ENCODE measurements at regions not wholly inside any gene's neighbourhood (a gene's known extent, or its start where the extent isn't known, plus 50 kb on each side); places are given as distances from the start of the nearest gene placed in this dataset.

DNA sequence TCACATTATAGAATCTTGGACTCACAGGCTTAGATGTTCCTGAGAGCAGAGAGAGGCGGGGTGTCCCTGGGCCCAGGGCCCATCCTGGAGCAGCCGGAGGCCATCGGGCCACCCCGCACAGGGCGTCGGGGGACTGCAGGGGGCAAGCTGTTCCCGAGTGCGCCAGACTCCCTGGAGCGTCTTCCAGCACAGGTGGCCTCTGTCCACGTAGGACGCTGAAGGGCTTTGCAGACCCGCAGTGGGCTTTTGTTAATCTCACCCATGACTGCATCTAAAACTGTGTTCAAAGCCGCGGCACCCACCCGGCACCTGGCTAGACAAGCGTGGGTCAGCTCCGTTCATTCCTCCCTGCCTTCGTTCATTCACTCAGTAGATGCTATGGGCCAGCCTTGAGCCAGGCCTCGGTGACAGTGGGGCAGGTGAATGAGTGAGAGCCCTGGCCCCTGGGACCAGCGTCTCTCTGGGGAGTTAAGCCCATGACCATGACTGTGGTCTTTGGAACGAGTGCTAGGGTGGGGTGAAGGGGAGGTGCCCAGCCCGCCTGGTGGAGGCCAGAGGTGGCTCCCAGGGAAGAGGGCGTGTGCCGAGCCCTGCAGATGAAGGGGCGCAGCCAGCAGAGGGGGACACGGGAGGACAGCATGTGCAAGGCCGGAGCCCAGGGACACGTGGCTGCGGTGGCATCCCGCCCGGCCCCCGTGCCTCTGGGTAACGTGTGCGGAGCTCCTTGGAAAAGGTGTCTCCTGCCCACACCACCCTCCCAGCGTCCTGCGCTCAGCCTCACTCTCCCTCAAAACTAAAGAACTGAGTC, 98.3 kb downstream of the HMX1 start:
- DNase-seq, result no peak

- no peak for DNase-seq
These were observed 99.0 kb downstream of the HMX1 start for GRCh38 chr4:8772499-8773123.

GRCh38 chr4:8771666-8772065, 100.0 kb downstream of the HMX1 start:
- DNase-seq, result no peak

DNA sequence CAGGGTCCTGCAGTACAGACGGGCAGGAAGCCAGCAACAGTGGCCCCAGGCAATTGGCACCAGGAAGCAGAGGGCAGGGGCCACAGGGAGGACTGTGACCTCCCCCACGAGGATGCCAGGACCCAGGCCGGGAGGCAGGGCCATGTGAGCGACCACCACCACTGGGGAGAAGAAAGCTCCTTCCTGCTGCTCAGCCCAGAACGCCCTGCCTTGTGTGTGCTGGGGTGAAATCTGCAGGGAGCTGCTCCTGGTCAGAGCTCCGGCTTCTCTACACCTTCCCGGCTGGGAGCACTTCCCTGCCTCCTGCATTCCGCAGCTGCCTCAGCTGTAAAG, 100.4 kb downstream of the HMX1 start:
- no peak for DNase-seq

- no peak for DNase-seq
These were observed 101.0 kb downstream of the HMX1 start for GRCh38 chr4:8770518-8771257.

- DNase-seq, result no peak
These were observed 101.8 kb downstream of the HMX1 start for GRCh38 chr4:8769645-8770517.

DNA sequence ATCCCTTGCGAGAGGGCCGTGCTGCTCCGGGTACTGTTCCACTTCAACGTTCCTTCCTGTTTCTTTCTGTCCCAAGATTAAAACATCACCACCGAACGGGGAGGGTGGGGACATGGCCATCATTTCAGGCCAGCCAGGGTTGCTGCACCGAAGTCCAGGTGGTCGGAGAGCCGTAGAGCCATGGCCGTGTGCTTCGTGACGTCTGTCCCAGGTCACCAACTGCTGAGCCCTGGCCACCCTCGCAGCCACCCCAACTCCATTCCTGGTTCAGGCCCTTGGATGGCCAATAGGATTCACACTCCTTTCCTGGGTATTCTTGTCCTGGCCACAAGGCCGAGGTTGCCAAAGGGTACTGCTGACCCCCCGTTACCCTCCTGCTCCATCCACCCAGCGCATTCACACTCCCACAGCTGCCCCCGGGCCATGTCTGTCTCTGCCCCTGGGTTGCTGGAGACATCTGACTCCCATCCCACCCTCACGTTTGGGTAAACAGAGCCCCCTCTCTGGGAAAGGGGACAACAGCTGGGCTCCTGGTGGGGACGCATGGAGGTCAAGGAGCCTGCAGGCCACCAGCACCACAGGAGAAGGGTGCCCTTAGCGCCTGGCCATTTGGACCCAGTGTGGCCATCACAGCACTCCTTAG, 103.2 kb downstream of the HMX1 start:
- no peak for DNase-seq

DNA sequence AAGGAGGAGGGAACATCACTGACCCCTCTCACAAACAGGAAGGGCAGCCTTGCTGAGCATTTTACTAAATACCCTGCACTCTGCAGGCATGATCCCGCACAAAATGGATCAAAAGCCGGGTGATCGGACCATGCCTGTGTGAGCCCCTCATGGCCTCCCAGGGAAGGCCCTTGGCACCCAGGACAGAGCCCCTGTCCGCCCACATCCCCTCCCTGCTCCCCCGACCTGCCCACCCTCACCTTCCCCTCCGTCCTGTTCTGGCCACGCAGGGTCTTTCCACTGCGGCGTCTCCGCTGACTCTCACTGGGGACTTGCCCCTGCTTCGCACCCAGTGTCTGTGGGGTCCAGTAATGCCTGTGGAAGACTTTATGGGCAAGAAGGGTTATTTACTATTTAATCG, 105.0 kb downstream of the HMX1 start:
- DNase-seq, result no peak

GRCh38 chr4:8765631-8766590, 105.7 kb downstream of the HMX1 start:
- DNase-seq, result no peak

DNA sequence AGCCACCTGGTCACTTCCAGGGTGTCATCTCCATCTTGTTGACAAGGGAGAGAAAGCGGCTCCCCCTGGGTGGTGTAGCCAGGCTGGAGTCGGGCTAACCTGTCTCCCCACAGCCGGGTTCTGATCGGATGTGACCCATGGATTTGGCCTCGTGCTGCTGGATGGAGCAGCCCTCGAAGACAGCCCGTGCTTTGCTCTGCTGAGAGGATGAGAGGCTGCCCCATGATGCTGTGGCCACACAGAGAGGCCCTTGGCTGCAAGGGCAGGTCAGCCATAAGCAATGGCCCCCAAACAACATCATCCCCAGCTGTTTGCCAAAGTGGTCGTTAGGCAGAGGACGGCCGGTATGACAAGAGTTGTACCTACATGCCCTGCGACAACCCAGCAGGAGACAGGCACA, 106.6 kb downstream of the HMX1 start:
- DNase-seq, result no peak

DNA sequence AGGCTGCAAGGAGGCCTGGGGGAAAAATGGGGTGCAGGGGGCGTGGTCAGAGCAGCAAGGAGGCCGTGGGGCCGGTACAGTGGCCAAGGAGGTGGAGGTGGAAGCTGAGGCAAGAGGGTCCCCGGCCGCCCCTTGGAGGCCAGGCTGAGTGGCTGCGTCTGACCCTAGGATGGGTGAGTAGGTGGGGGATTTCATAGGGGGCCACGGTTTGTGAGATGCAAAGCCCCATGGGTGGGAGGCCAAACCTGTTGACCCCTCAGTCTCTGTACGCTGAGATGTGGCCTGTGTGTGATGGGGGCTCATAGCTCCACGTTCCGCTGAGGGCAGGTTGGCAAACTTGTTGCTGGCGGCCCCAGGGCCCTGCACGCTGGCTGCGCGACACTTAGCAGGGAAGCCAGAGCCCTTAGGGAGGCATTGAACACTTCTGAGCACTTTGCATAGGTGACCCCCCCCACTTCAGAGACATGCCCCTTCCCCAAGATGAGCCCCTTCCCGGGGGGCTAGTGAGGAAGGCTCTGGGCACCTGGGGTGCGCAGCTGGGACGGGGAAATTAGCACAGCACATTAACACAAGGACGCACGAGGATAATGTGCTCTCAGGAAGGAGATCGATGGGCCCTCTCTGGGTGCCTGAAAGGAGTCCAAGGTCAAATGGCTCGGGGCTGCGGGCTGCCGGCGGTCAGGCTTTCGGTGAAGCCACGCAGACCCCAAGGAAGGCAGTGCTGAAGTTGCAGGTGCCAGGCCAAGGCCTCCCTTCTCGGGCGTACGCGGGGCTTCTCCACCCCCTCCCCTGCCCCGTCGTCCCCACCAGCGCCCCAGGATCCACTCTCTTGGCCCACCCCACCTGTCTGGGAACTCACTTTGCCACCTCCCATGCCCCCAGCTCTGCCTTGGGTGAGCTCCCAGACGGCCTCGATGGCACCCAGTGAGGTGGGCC, 107.4 kb downstream of the HMX1 start:
- no peak for DNase-seq

DNA sequence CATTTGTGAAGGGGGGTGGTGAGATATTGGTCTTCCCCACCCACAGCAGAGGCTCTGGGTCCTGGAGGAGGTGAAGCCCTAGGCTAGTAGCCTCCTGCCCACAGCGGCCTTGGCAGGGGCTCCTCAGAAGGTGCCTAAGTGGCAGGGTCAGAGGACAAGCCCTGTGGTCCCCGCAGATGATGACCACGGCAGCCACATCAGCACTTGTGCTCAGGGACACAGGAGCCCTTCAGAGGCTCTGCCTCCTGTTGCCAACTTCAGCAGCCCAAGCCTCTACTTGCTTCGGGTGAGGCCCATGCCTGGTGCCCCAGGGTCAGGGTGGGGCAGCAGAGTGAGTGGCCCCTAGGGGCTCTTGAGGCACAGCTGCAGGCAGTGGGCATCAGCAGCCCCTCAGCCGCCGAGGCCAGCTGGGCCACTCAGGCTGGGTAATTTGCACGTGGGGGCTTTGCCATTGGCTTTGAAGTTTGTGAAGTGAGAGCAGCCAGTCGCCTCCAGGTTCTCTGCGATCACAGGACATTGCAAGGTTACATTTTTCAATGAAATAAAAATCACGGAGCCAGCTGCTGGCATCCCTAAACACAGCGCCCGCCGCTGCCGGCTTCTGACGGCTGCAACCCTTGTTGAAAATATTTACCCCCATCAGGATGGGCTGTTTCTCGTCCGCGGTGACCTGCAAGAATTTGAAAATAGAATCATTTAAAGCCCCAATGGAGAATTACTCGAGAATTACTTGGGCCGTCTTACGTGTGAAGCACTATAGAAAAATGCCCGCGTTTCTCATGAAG, 108.5 kb downstream of the HMX1 start:
- DNase-seq, result no peak

DNA sequence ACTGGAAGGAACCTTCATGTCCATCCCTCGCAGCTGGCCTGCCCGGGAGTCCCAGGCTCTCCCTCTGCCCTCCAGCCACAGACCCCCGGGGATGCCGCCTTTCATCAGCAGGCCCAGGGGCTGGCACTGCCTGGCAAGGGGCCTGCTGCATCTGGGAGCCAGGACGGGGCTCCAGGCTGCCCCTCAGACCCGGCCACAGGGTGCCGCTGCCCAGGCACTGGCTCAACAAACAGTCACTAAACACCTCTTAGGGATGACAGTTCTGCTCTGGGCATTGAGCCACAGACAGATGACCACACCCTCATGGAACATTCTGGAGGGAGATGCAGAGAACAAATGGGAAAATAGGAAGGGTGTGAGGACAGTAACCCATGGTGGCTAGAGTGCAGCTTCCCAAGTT, 109.3 kb downstream of the HMX1 start:
- DNase-seq, result no peak

GRCh38 chr4:8761824-8762205, 109.8 kb downstream of the HMX1 start:
- DNase-seq, result no peak

GRCh38 chr4:8761167-8761823, 110.3 kb downstream of the HMX1 start:
- DNase-seq, result no peak

DNA sequence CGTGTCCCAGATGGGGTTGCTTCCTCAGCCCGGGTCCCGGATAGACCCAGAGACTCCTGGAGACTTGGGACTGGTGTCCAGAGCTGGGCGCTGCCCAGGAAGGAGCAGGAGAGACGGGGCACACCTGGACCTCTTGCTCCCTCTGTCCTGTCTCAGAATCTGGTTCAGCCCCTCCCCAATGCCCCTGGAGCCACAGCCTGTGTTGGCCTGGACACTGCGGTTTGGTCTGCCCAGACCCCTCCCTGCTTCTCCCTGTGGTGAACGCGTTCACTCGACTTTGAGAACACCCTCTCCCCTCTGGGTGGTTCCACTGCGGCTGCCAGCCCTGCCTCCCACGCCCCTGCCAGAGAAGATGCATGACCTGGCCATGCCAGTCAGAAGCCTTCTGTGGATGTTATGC, 111.1 kb downstream of the HMX1 start:
- no peak for DNase-seq

DNA sequence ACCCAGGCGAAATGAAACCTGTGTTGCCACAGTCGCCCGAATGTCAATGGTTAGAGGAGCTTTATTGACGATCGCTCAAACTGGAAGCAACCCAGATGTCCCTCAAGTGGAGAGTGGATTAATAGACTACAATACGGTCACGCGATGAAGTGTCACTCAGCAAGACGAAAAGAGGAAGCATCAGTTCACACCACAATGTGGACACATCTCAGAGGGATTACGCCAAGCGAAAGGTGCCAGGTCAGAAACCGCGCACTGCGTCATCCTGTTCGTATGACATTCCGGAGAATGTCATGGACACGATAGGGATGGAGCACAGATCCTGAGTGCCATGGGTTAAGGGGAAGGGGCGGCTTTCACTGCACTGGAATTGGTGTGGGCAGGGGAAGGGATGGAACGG, 111.7 kb downstream of the HMX1 start:
- DNase-seq, result no peak

- no peak for DNase-seq
These were observed 114.8 kb downstream of the HMX1 start for GRCh38 chr4:8756816-8757215.

All from activated CD8-positive, alpha-beta memory T cell treated with anti-CD3 and anti-CD28 coated beads, Interleukin-2, amount 50 U/mL, for 48 hours (primary cell).